ENCODE measurements at regions not wholly inside any gene's neighbourhood (a gene's known extent, or its start where the extent isn't known, plus 50 kb on each side); places are given as distances from the start of the nearest gene placed in this dataset.

GRCh38 chr18:68354176-68354575 is 360.7 kb downstream of the TMX3 start:
- POLR2A ChIA-PET = no interaction called here
- no peaks in the 10 kb centered on the region for H3K4me1 ChIP-seq (ENCODE audit: control insufficient read depth, insufficient read depth, low read length)

GRCh38 chr18:68342039-68342659 is 372.8 kb downstream of the TMX3 start:
- intact Hi-C loops (cut with micrococcal nuclease; ENCODE audit: unreplicated experiment) (no loop called here), in situ Hi-C loops (cut with HindIII; ENCODE audit: low pct_unique_long_range_greater_than_20kb, low sequenced_read_pairs) (no loop called here)
- ChIA-PET CTCF (no interaction called here), POLR2A (no interaction called here)
- Histone ChIP-seq H3K27me3 (ENCODE audit: control insufficient read depth, insufficient read depth, low read length) (no peaks in the 10 kb centered on the region), H3K9me3 (ENCODE audit: control insufficient read depth, insufficient read depth, low read depth, low read length) (no peaks in the 10 kb centered on the region), H3K36me3 (ENCODE audit: control insufficient read depth, insufficient read depth, low read length) (no peaks in the 10 kb centered on the region), H3K27ac (ENCODE audit: low read length) (no peak overlapping the region), H3K4me1 (ENCODE audit: control insufficient read depth, insufficient read depth, low read length) (no peaks in the 10 kb centered on the region), H3K4me3 (ENCODE audit: low read depth in 2 of 2, low read length in 2 of 2) (no peak overlapping the region)
- DNase-seq (ENCODE audit: low read depth, low spot score) = no peak
- TF ChIP-seq SIN3A (IDR thresholded peaks at IDR 0.05; ENCODE audit: borderline replicate concordance, insufficient read depth, low read depth, low read length) = no peak
- TF ChIP-seq, protein P1, sequence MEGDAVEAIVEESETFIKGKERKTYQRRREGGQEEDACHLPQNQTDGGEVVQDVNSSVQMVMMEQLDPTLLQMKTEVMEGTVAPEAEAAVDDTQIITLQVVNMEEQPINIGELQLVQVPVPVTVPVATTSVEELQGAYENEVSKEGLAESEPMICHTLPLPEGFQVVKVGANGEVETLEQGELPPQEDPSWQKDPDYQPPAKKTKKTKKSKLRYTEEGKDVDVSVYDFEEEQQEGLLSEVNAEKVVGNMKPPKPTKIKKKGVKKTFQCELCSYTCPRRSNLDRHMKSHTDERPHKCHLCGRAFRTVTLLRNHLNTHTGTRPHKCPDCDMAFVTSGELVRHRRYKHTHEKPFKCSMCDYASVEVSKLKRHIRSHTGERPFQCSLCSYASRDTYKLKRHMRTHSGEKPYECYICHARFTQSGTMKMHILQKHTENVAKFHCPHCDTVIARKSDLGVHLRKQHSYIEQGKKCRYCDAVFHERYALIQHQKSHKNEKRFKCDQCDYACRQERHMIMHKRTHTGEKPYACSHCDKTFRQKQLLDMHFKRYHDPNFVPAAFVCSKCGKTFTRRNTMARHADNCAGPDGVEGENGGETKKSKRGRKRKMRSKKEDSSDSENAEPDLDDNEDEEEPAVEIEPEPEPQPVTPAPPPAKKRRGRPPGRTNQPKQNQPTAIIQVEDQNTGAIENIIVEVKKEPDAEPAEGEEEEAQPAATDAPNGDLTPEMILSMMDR (IDR thresholded peaks at IDR 0.05) = no peak
- TF ChIP-seq TCF7L2 (IDR thresholded peaks at IDR 0.05; ENCODE audit: low read depth, low read length) = no peak
- no peak for TF ChIP-seq POLR2AphosphoS5 (IDR thresholded peaks at IDR 0.05; ENCODE audit: low read depth, low read length)
- ATAC-seq = no peak
- BruUV-seq (replicated peaks) = no TSS peak

More at GRCh38 chr18:68354176-68354575, 360.7 kb downstream of the TMX3 start:
- BruUV-seq (replicated peaks) = no TSS peak
- H3K9me3 ChIP-seq (ENCODE audit: control insufficient read depth, insufficient read depth, low read depth, low read length) = no peaks in the 10 kb centered on the region
- H3K4me3 ChIP-seq (ENCODE audit: low read depth in 2 of 2, low read length in 2 of 2) = no peak overlapping the region
- DNase-seq (ENCODE audit: low read depth, low spot score) = no peak
- TF ChIP-seq REST (IDR thresholded peaks at IDR 0.05; ENCODE audit: insufficient read depth in 1 of 2, low read depth in 2 of 2, low read length in 1 of 2) = no peak
- TF ChIP-seq POLR2AphosphoS5 (IDR thresholded peaks at IDR 0.05; ENCODE audit: low read depth, low read length) = no peak
- TF ChIP-seq, protein P1 (IDR thresholded peaks at IDR 0.05) = no peak
- TF ChIP-seq SIN3A (IDR thresholded peaks at IDR 0.05; ENCODE audit: borderline replicate concordance, insufficient read depth, low read depth, low read length) = no peak
- TF ChIP-seq TCF7L2 (IDR thresholded peaks at IDR 0.05; ENCODE audit: low read depth, low read length) = no peak
- in situ Hi-C loops (cut with HindIII; ENCODE audit: low pct_unique_long_range_greater_than_20kb, low sequenced_read_pairs) (no loop called here), intact Hi-C loops (cut with micrococcal nuclease; ENCODE audit: unreplicated experiment) (no loop called here)
- no peaks in the 10 kb centered on the region for H3K27me3 ChIP-seq (ENCODE audit: control insufficient read depth, insufficient read depth, low read length)
- no peak overlapping the region for H3K27ac ChIP-seq (ENCODE audit: low read length)
- CTCF ChIA-PET = no interaction called here
- ATAC-seq = no peak
- no peaks in the 10 kb centered on the region for H3K36me3 ChIP-seq (ENCODE audit: control insufficient read depth, insufficient read depth, low read length)
